IMR-90 (cell line): ENCODE measurements at regions not wholly inside any gene's neighbourhood (a gene's known extent, or its start where the extent isn't known, plus 50 kb on each side); places are given as distances from the start of the nearest gene placed in this dataset.

ENCODE experiments used
- BHLHE40 ChIP-seq: fragments of 150-350 bp; IDR thresholded peaks from 2 replicates; pipeline ENCODE4 v1.6.1; 2016; ENCODE audit warnings: mild to moderate bottlenecking, low read depth, low read length
- CEBPB ChIP-seq: IDR thresholded peaks from 2 replicates; pipeline ENCODE4 v1.6.1; 2012; ENCODE audit warnings: low read depth, low read length, improper control_type of control experiment
- CTCF ChIP-seq: conservative IDR thresholded peaks from 2 replicates; pipeline ENCODE4 v1.5.1; 2012; ENCODE audit warnings: mild to moderate bottlenecking, low read depth, low read length, improper control_type of control experiment
- MAFK ChIP-seq: IDR thresholded peaks from 2 replicates; pipeline ENCODE4 v1.6.1; 2012; ENCODE audit warnings: low read depth, low read length, improper control_type of control experiment
- POLR2A ChIP-seq: IDR thresholded peaks from 2 replicates; pipeline ENCODE4 v1.6.1; 2012; ENCODE audit warnings: mild to moderate bottlenecking, low read depth, low read length

- no peak for TF ChIP-seq POLR2A
- TF ChIP-seq CTCF: no peak
- TF ChIP-seq MAFK: no peak
- TF ChIP-seq CEBPB: no peak
- TF ChIP-seq BHLHE40: no peak
Observed at GRCh38 chr5:159545156-159545555, 214.9 kb upstream of the IL12B start.
